ENCODE measurements at regions not wholly inside any gene's neighbourhood (a gene's known extent, or its start where the extent isn't known, plus 50 kb on each side); places are given as distances from the start of the nearest gene placed in this dataset.

GRCh38 chr17:77686903-77687302 lies 271.6 kb upstream of the TNRC6C start:
- Histone ChIP-seq H3K36me3 (ENCODE audit: control insufficient read depth, insufficient read depth, low read length) (no peaks in the 10 kb centered on the region), H3K4me3 (replicated peaks; ENCODE audit: low read depth, low read length) (no peak overlapping the region), H3K27me3 (replicated peaks; ENCODE audit: control insufficient read depth, insufficient read depth, low read length) (no peaks in the 10 kb centered on the region; the same call in 1 of the 2 replicates)
- no peak for DNase-seq (ENCODE audit: extremely low read depth, insufficient read length)
- no peak for TF ChIP-seq CTCF (IDR thresholded peaks at IDR 0.05; ENCODE audit: insufficient read depth, low read length, poor library complexity, severe bottlenecking)

GRCh38 chr17:77687417-77687816 lies 271.1 kb upstream of the TNRC6C start:
- no peak for DNase-seq (ENCODE audit: extremely low read depth, insufficient read length)
- no peaks in the 10 kb centered on the region for H3K36me3 ChIP-seq (ENCODE audit: control insufficient read depth, insufficient read depth, low read length)
- no peak overlapping the region for H3K4me3 ChIP-seq (replicated peaks; ENCODE audit: low read depth, low read length)
- TF ChIP-seq CTCF (IDR thresholded peaks at IDR 0.05; ENCODE audit: insufficient read depth, low read length, poor library complexity, severe bottlenecking), result no peak
- H3K27me3 ChIP-seq (replicated peaks; ENCODE audit: control insufficient read depth, insufficient read depth, low read length), result no peaks in the 10 kb centered on the region; the same call in 1 of the 2 replicates

GRCh38 chr17:77687921-77688320 lies 270.6 kb upstream of the TNRC6C start:
- Histone ChIP-seq H3K4me3 (replicated peaks; ENCODE audit: low read depth, low read length) (no peak overlapping the region), H3K36me3 (ENCODE audit: control insufficient read depth, insufficient read depth, low read length) (no peaks in the 10 kb centered on the region), H3K27me3 (replicated peaks; ENCODE audit: control insufficient read depth, insufficient read depth, low read length) (no peaks in the 10 kb centered on the region; the same call in 1 of the 2 replicates)
- no peak for TF ChIP-seq CTCF (IDR thresholded peaks at IDR 0.05; ENCODE audit: insufficient read depth, low read length, poor library complexity, severe bottlenecking)
- DNase-seq (ENCODE audit: extremely low read depth, insufficient read length), result no peak

GRCh38 chr17:77688369-77688768 lies 270.1 kb upstream of the TNRC6C start:
- TF ChIP-seq CTCF (IDR thresholded peaks at IDR 0.05; ENCODE audit: insufficient read depth, low read length, poor library complexity, severe bottlenecking), result no peak
- Histone ChIP-seq H3K36me3 (ENCODE audit: control insufficient read depth, insufficient read depth, low read length) (no peaks in the 10 kb centered on the region), H3K4me3 (replicated peaks; ENCODE audit: low read depth, low read length) (no peak overlapping the region), H3K27me3 (replicated peaks; ENCODE audit: control insufficient read depth, insufficient read depth, low read length) (no peaks in the 10 kb centered on the region; the same call in 1 of the 2 replicates)
- no peak for DNase-seq (ENCODE audit: extremely low read depth, insufficient read length)

- Histone ChIP-seq H3K36me3 (ENCODE audit: control insufficient read depth, insufficient read depth, low read length) (no peaks in the 10 kb centered on the region), H3K4me3 (replicated peaks; ENCODE audit: low read depth, low read length) (no peak overlapping the region), H3K27me3 (replicated peaks; ENCODE audit: control insufficient read depth, insufficient read depth, low read length) (no peaks in the 10 kb centered on the region; the same call in 1 of the 2 replicates)
- DNase-seq (ENCODE audit: extremely low read depth, insufficient read length), result no peak
- TF ChIP-seq CTCF (IDR thresholded peaks at IDR 0.05; ENCODE audit: insufficient read depth, low read length, poor library complexity, severe bottlenecking), result no peak
Measured at GRCh38 chr17:77690271-77691161, 268.0 kb upstream of the TNRC6C start.

Data from GM06990 (cell line).